A549 (cell line): ENCODE measurements at regions not wholly inside any gene's neighbourhood (a gene's known extent, or its start where the extent isn't known, plus 50 kb on each side); places are given as distances from the start of the nearest gene placed in this dataset.

Experiments
- ATAC-seq, 2 experiments: fragments of 200-7000 bp in 1 of 2; fragments of >200 bp in 1 of 2; cut with Nextera tagmentation in 1 of 2; cut with Tn5 transposase in 1 of 2; 3 replicates each; pipeline versions ENCODE4 v1.8.0 to v1.9.1; 2018 to 2020; ENCODE audit warnings: mild to moderate bottlenecking in 1 of 2, moderate library complexity in 1 of 2
- CTCF ChIA-PET: fragments of 300-600 bp; sonication (Branson Sonifier 250); formaldehyde crosslinking; extraction: SDS; loops from one replicate; lab custom pipeline; 2021; ENCODE audit warnings: antibody characterized with exemption, inconsistent platforms; lab: Yijun Ruan, JAX
- POLR2A ChIA-PET: fragments of 350-600 bp; formaldehyde crosslinking; extraction: SDS; loops from one replicate; lab custom pipeline; 2021; ENCODE audit warnings: antibody characterized with exemption, inconsistent platforms; lab: Yijun Ruan, JAX
- DNase-seq, 2 experiments: peaks; one replicate each; pipeline versions ENCODE4 v3.0.0 to v3.0.0-alpha.2; 2011 to 2016; ENCODE audit warnings: low read depth in 1 of 2, low spot score in 1 of 2
- FAIRE-seq: peaks from 2 replicates; lab custom pipeline; 2011; peaks lifted over from hg19 to GRCh38; lab: Jason Lieb, UNC
- H3K27ac ChIP-seq, 2 experiments: fragments of >200 bp; sonication (Bioruptor Twin); formaldehyde crosslinking; 3 replicates each; pipeline ENCODE4 v1.5.1; 2016 to 2017
- H3K4me1 ChIP-seq: fragments of >200 bp; sonication (Bioruptor Twin); formaldehyde crosslinking; 3 replicates; pipeline ENCODE4 v1.6.1; 2016
- H3K4me2 ChIP-seq: fragments of >200 bp; sonication (Bioruptor Twin); formaldehyde crosslinking; 3 replicates; pipeline ENCODE4 v1.6.1; 2016
- H3K4me3 ChIP-seq: fragments of >200 bp; sonication (Bioruptor Twin); formaldehyde crosslinking; 3 replicates; pipeline ENCODE4 v1.5.1; 2016
- H3K9me3 ChIP-seq: fragments of >200 bp; sonication (Bioruptor Twin); formaldehyde crosslinking; 3 replicates; pipeline ENCODE4 v1.6.1; 2016
- CBX2 ChIP-seq: fragments of 200-600 bp; sonication (generic); IDR thresholded peaks from 2 replicates; pipeline ENCODE4 v1.6.1; 2016; ENCODE audit warnings: low read depth, mild to moderate bottlenecking, borderline replicate concordance
- CBX8 ChIP-seq: fragments of 200-600 bp; sonication (generic); IDR thresholded peaks from 2 replicates; pipeline ENCODE4 v1.6.1; 2016
- CHD2 ChIP-seq: fragments of 150-350 bp; IDR thresholded peaks from 2 replicates; pipeline ENCODE4 v1.6.1; 2014; ENCODE audit warnings: low read length; ENCODE audit not compliant: partially characterized antibody
- EHF ChIP-seq: fragments of 250-450 bp; sonication (Bioruptor Pico); IDR thresholded peaks from 2 replicates; pipeline ENCODE4 v1.5.0; 2020; ENCODE audit warnings: mild to moderate bottlenecking
- FOXS1 ChIP-seq: fragments of 250-450 bp; sonication (Bioruptor Pico); IDR thresholded peaks from 2 replicates; pipeline ENCODE4 v1.5.0; 2020; ENCODE audit warnings: mild to moderate bottlenecking, moderate library complexity
- HEYL ChIP-seq: fragments of 250-450 bp; sonication (Bioruptor Pico); IDR thresholded peaks from 2 replicates; pipeline ENCODE4 v1.8.0; 2021; ENCODE audit warnings: mild to moderate bottlenecking, moderate library complexity
- JUN ChIP-seq, 2 experiments: fragments of >200 bp; sonication (Bioruptor Twin); formaldehyde crosslinking; IDR thresholded peaks; 2 replicates in 1 of 2; 3 replicates in 1 of 2; pipeline ENCODE4 v1.6.1; 2016 to 2017
- JUNB ChIP-seq: fragments of >200 bp; sonication (Bioruptor Twin); formaldehyde crosslinking; IDR thresholded peaks from 2 replicates; pipeline ENCODE4 v1.6.1; 2016
- MAZ ChIP-seq: fragments of 150-350 bp; IDR thresholded peaks from 2 replicates; pipeline ENCODE4 v1.6.1; 2014; ENCODE audit warnings: antibody characterized with exemption, low read depth, low read length, borderline replicate concordance
- NFE2L2 ChIP-seq: fragments of 150-350 bp; conservative IDR thresholded peaks from 2 replicates; pipeline ENCODE4 v1.6.1; 2014; ENCODE audit warnings: low read length
- NR3C1 ChIP-seq: fragments of >200 bp; sonication (Bioruptor Twin); formaldehyde crosslinking; IDR thresholded peaks from 3 replicates; pipeline ENCODE4 v1.6.1; 2017
- PBX3 ChIP-seq: IDR thresholded peaks from 2 replicates; pipeline ENCODE4 v1.6.1; 2012
- PHF8 ChIP-seq: fragments of 200-600 bp; sonication (generic); IDR thresholded peaks from 2 replicates; pipeline ENCODE4 v1.6.1; 2016; ENCODE audit warnings: low read depth, mild to moderate bottlenecking, antibody characterized with exemption, moderate library complexity, borderline replicate concordance
- POLR2A ChIP-seq: IDR thresholded peaks from 2 replicates; pipeline ENCODE4 v1.6.1; 2012; ENCODE audit warnings: mild to moderate bottlenecking, low read length
- RARB ChIP-seq: fragments of 250-450 bp; sonication (Bioruptor Pico); IDR thresholded peaks from 2 replicates; pipeline ENCODE4 v1.8.0; 2021; ENCODE audit warnings: mild to moderate bottlenecking, moderate library complexity
- RNF2 ChIP-seq: fragments of 200-600 bp; sonication (generic); IDR thresholded peaks from 2 replicates; pipeline ENCODE4 v1.6.1; 2016; ENCODE audit warnings: low read depth, mild to moderate bottlenecking, antibody characterized with exemption, moderate library complexity, borderline replicate concordance
- SREBF2 ChIP-seq: fragments of 450-650 bp; IDR thresholded peaks from 2 replicates; pipeline ENCODE4 v1.6.1; 2014; ENCODE audit warnings: mild to moderate bottlenecking, moderate library complexity
- USF2 ChIP-seq: fragments of 450-650 bp; IDR thresholded peaks from 2 replicates; pipeline ENCODE4 v1.6.1; 2014; ENCODE audit warnings: antibody characterized with exemption
- WGBS: methylation state at CpG from one replicate; pipeline ENCODE4 v1.1.6; 2017; ENCODE audit errors: missing lambda C conversion rate; 5-methylcytosine and 5-hydroxymethylcytosine counted together

- CTCF ChIA-PET = no interaction called here
- POLR2A ChIA-PET = no interaction called here
- Histone ChIP-seq H3K27ac (no peak overlapping the region), H3K9me3 (no peaks in the 10 kb centered on the region), H3K4me3 (no peak overlapping the region), H3K4me2 (no peak overlapping the region), H3K4me1 (no peaks in the 10 kb centered on the region)
- 24% methylated on average over 16 of the region's 16 CpGs for WGBS
- no peak for DNase-seq
- no peak for FAIRE-seq
- ATAC-seq = no peak
- no peak for TF ChIP-seq CHD2
- no peak for TF ChIP-seq USF2
- no peak for TF ChIP-seq PBX3
- TF ChIP-seq MAZ = no peak
- TF ChIP-seq CBX2 = no peak
- no peak for TF ChIP-seq POLR2A
- no peak for TF ChIP-seq NFE2L2
- TF ChIP-seq FOXS1 (CRISPR knock-in tag) = no peak
- TF ChIP-seq RNF2 = no peak
- no peak for TF ChIP-seq NR3C1
- no peak for TF ChIP-seq CBX8
- no peak for TF ChIP-seq SREBF2
Measured at GRCh38 chr13:112229992-112230872, 145.9 kb upstream of the SPACA7 start.

- FAIRE-seq (no peak), DNase-seq (no peak), ATAC-seq (no peak)
- 35% methylated on average over 17 of the region's 21 CpGs for WGBS
- Histone ChIP-seq H3K4me1 (no peaks in the 10 kb centered on the region), H3K4me3 (no peak overlapping the region), H3K4me2 (no peak overlapping the region), H3K27ac (no peak overlapping the region), H3K9me3 (no peaks in the 10 kb centered on the region)
- TF ChIP-seq JUN (IDR thresholded peaks at IDR 0.05) (no peak), HEYL (no peak), PHF8 (no peak), JUNB (no peak)
- ChIA-PET CTCF (no interaction called here), POLR2A (no interaction called here)
Measured at GRCh38 chr13:112231451-112232083, 144.6 kb upstream of the SPACA7 start.

GRCh38 chr13:112233256-112233655 is 142.9 kb upstream of the SPACA7 start:
- WGBS = 55% methylated on average over 9 of the region's 18 CpGs
- TF ChIP-seq CBX2 (no peak), FOXS1 (CRISPR knock-in tag) (no peak)

GRCh38 chr13:112233716-112234115 is 142.4 kb upstream of the SPACA7 start:
- WGBS = 68% methylated on average over 8 of the region's 8 CpGs

More at GRCh38 chr13:112233256-112233655, 142.9 kb upstream of the SPACA7 start:
- Histone ChIP-seq H3K4me3 (no peak overlapping the region), H3K27ac (no peak overlapping the region), H3K4me1 (no peaks in the 10 kb centered on the region), H3K4me2 (no peak overlapping the region), H3K9me3 (no peaks in the 10 kb centered on the region)
- FAIRE-seq (no peak), DNase-seq (no peak), ATAC-seq (no peak)
- ChIA-PET CTCF (no interaction called here), POLR2A (no interaction called here)

More at GRCh38 chr13:112233716-112234115, 142.4 kb upstream of the SPACA7 start:
- Histone ChIP-seq H3K4me1 (no peaks in the 10 kb centered on the region), H3K9me3 (no peaks in the 10 kb centered on the region), H3K4me3 (no peak overlapping the region), H3K27ac (no peak overlapping the region), H3K4me2 (no peak overlapping the region)
- CTCF ChIA-PET = no interaction called here
- ATAC-seq = no peak
- no peak for FAIRE-seq
- TF ChIP-seq CBX8 (no peak), EHF (CRISPR knock-in tag) (no peak), RARB (no peak)
- TF ChIP-seq, all 56 proteins: peak for 0
- no peak for DNase-seq
- POLR2A ChIA-PET = no interaction called here
